ENCODE measurements at regions not wholly inside any gene's neighbourhood (a gene's known extent, or its start where the extent isn't known, plus 50 kb on each side); places are given as distances from the start of the nearest gene placed in this dataset.
"Not testable (repeated sequence)": the region's sequence is repeated elsewhere in the genome, so short reads cannot be mapped to it uniquely, and the experiment has no call there.

DNA sequence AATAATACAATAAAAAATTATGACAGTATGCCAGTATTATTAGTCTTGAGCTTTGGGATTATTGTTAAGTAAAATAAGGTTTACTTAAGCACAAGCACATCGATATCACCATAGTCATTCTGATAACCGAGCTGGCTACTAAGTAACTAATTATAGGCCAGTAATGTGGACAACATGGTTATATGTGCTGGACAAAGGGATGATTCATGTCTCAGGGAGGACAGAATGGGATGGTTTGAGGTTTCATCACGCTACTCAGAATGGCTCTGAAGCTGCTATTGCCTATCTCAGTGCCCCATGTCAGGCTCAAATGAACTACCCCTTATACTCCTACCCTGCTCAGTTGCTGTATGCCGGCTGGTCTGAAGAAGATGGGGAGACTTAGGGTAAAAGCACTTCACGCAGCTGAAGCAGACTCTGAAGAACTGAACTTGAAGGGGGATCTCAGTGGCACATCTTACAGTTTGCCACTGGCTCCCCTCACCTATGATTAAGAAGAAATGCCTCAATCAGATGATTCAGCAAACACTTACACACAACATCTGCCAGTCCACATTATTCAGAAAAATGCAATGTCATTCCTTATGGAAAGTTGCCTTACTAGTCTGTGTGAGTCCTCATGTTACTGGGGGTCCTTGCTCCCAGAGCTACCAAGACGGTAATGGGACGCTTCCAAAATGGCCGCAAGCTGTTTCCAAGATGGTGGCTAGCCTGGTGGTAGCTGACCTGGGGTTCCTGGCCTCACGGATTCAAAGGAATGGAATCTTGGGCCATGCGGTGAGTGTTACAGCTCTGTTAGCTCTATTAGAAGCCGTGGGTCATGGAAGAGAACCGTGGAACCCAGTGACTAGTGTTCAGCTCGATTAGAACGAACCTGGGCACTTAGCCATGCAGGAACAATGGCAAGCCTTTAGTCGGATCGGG is 1098.6 kb downstream of the TAF11L14 start:
- Mint-ChIP-seq H3K27ac (no peak overlapping the region), H3K4me3 (no peak overlapping the region), H3K9me3 (peaks cover 0 to 2% of the 10 kb centered on the region in 2 donors), H3K4me1 (ENCODE audit: low read depth) (peaks cover 10% of the 10 kb centered on the region), H3K36me3 (ENCODE audit: insufficient read depth in 2 of 2) (peaks cover 2 to 15% of the 10 kb centered on the region in 2 donors), H3K27me3 (ENCODE audit: low read depth) (no peaks in the 10 kb centered on the region)
- ATAC-seq (replicated peaks in 1 of 2) (no peak), DNase-seq (no peak)

DNA sequence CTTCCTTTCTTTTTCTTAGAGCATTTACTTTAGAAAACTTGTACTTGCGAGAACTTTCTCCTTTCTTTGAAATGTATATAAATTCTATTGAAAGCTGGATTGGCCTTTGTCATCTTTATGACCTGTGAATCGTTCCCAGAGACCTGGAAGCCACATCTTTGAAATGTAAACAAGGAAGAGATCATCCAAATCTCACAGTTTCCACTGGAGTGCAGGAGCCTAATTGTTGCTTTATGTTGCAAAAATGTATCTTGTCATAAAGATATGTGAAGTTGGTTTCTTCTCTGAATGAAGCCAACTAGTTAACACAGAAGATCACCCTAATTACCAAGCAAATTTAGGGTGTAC is 1101.8 kb downstream of the TAF11L14 start:
- Mint-ChIP-seq H3K27ac (no peak overlapping the region), H3K9me3 (peaks cover 0 to 2% of the 10 kb centered on the region in 2 donors), H3K4me3 (no peak overlapping the region), H3K4me1 (ENCODE audit: low read depth) (peaks cover 19% of the 10 kb centered on the region), H3K36me3 (ENCODE audit: insufficient read depth in 2 of 2) (peaks cover 0 to 16% of the 10 kb centered on the region in 2 donors), H3K27me3 (ENCODE audit: low read depth) (no peaks in the 10 kb centered on the region)
- no peak for ATAC-seq (replicated peaks in 1 of 2)
- no peak for DNase-seq

DNA sequence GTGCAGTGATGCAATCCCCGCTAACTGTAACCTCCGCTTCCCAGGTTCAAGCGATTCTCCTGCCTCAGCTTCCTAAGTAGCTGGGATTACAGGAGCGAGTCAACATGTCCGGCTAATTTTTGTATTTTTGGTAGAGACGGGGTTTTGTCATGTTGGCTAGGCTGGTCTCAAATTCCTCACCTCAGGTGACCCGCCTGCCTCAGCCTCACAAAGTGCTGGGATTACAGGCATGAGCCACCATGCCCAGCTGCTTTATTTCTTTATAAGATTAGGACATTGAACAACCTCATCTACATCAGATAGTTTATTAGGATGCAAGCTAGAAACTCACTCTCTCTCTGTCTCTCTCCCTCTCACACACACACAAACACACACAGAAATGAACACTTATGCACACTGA is 1102.5 kb downstream of the TAF11L14 start:
- Mint-ChIP-seq H3K4me1 (ENCODE audit: low read depth) (peaks cover 23% of the 10 kb centered on the region), H3K36me3 (ENCODE audit: insufficient read depth in 2 of 2) (peaks cover 0 to 14% of the 10 kb centered on the region in 2 donors)
- DNase-seq; H3K4me3 Mint-ChIP-seq; H3K27me3 Mint-ChIP-seq (ENCODE audit: low read depth); ATAC-seq (replicated peaks in 1 of 2); H3K9me3 Mint-ChIP-seq; H3K27ac Mint-ChIP-seq: not testable (repeated sequence)

DNA sequence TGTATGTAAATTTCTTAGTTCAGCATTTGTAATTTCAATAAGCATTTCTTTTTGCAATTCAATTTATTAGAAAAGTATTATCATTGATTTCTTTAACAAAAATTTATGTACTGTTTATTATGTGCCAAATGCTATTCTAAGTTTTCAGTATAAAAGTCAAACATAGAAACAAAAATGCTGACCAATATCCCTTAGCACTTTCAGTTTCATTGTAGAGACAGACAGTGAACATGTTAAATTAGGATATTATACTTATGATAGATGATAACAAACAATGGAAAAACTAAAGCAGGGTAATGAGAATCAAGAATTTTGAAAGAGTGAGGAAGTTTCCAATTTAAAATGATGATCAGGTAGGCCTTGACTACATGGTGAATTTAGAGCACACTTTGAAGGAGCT is 1106.0 kb downstream of the TAF11L14 start:
- peaks cover 52% of the 10 kb centered on the region for H3K4me1 Mint-ChIP-seq (ENCODE audit: low read depth)
- ATAC-seq (replicated peaks in 1 of 2) = no peak

DNA sequence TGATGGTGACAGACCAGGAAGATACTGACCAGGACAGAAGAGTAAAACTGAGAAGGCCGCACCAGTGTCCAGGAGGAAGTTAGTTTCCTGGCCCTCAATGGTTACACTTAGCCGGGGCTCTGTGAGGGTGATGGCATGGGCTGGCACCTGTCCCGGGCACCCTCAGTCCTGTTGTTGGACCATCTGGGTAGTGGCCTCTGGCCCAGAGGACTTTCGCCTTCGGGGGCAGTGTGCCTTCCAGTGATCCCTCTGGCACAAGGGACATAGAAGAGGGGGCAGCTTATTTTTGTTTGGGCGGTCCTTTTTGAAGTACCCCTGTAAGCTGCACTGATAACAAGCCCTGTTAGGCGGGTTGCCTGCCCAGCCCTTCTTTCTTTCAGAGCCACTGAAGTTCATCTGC is 1108.6 kb downstream of the TAF11L14 start:
- Mint-ChIP-seq H3K27me3 (ENCODE audit: low read depth) (no peaks in the 10 kb centered on the region), H3K4me3 (peak overlapping the region in 1 of 2 donors; percentile 1), H3K36me3 (ENCODE audit: insufficient read depth in 2 of 2) (peaks cover 6 to 8% of the 10 kb centered on the region in 2 donors), H3K27ac (no peak overlapping the region), H3K4me1 (ENCODE audit: low read depth) (peaks cover 50% of the 10 kb centered on the region), H3K9me3 (no peaks in the 10 kb centered on the region)
- ATAC-seq (replicated peaks in 1 of 2) (no peak), DNase-seq (no peak)

More for the DNA sequence above, 1106.0 kb downstream of the TAF11L14 start:
- H3K27ac Mint-ChIP-seq = no peak overlapping the region
- no peaks in the 10 kb centered on the region for H3K27me3 Mint-ChIP-seq (ENCODE audit: low read depth)
- no peak for DNase-seq
- H3K36me3 Mint-ChIP-seq (ENCODE audit: insufficient read depth in 2 of 2) = peaks cover 3 to 6% of the 10 kb centered on the region in 2 donors
- no peaks in the 10 kb centered on the region for H3K9me3 Mint-ChIP-seq
- H3K4me3 Mint-ChIP-seq = peak overlapping the region in 1 of 2 donors; percentile 72

DNA sequence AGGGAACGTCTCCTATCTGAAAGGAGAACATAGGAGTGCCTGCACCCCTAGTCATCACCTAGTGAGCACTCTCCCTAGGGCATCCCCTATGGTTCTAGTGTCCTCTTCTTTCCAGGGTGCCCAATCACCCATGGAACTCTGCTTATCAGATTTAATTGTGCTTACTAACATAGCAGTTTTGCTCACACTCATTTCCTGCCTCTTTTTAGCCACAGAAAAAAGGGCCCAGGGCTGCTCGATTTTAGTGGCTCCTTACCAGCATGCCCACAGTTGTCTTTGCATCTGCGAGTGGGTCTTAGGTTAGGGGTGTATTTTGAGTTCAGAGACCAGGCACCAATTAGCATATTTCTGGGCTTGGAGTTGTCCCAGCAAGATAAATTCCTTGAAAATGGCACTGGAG is 1110.2 kb downstream of the TAF11L14 start:
- Mint-ChIP-seq H3K9me3 (no peaks in the 10 kb centered on the region), H3K27ac (peak overlapping the region; percentile 86), H3K4me3 (peak overlapping the region; percentile 86 to 91), H3K27me3 (ENCODE audit: low read depth) (no peaks in the 10 kb centered on the region), H3K4me1 (ENCODE audit: low read depth) (peaks cover 57% of the 10 kb centered on the region), H3K36me3 (ENCODE audit: insufficient read depth in 2 of 2) (peaks cover 3 to 8% of the 10 kb centered on the region in 2 donors)
- DNase-seq = peak; percentile 37 to 45
- peak; percentile 56 to 74 for ATAC-seq (replicated peaks in 1 of 2)

DNA sequence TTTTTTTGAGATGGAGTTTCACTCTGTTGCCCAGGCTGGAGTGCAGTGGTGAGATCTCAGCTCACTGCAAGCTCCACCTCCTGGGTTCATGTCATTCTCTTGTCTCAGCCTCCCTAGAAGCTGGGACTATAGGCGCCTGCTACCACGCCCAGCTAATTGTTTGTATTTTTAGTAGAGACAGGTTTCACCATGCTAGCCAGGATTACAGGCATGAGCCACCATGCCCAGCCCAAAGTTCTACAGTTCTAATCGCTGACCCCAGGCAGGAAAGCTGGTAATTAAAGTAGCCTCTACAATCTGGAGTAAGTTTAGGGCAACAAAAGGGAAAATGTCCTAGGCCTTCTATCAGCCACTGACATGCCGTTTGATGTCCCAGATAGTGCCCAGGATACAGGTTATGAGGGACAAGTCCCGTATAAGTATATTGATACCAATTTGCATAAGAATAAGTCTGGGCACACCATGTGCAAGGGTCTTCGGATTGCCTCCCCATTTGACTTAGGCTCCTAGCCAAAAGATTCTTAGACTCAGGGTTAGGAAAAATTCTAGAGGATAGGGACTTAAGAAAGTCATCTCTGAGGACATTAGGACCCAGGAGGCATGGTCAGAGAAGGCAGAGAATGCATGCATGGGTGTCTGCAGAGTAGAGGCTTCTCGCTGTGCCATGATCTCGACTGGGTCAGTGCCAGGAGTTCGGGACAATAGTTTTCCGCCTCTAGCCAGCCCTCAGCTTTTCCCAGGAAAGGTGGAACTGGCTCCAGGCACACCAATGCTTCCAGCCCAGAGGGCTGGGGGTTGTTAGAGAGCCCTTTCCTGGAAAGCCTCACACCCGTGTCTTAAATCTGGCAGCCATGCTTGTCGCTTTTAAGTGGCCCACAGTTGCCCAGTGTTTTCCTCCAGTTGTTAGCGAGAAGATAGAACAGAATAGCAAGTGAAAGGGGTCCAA is 1111.1 kb downstream of the TAF11L14 start:
- Mint-ChIP-seq H3K36me3 (ENCODE audit: insufficient read depth in 2 of 2) (peaks cover 3 to 8% of the 10 kb centered on the region in 2 donors), H3K4me3 (peak overlapping the region; percentile 86 to 91), H3K27ac (peak overlapping the region; percentile 86), H3K4me1 (ENCODE audit: low read depth) (peaks cover 64% of the 10 kb centered on the region), H3K9me3 (peaks cover 2 to 3% of the 10 kb centered on the region in 2 donors), H3K27me3 (ENCODE audit: low read depth) (no peaks in the 10 kb centered on the region)
- ATAC-seq (replicated peaks in 1 of 2) (peak; percentile 26 to 42), DNase-seq (peak; percentile 9 to 27)

DNA sequence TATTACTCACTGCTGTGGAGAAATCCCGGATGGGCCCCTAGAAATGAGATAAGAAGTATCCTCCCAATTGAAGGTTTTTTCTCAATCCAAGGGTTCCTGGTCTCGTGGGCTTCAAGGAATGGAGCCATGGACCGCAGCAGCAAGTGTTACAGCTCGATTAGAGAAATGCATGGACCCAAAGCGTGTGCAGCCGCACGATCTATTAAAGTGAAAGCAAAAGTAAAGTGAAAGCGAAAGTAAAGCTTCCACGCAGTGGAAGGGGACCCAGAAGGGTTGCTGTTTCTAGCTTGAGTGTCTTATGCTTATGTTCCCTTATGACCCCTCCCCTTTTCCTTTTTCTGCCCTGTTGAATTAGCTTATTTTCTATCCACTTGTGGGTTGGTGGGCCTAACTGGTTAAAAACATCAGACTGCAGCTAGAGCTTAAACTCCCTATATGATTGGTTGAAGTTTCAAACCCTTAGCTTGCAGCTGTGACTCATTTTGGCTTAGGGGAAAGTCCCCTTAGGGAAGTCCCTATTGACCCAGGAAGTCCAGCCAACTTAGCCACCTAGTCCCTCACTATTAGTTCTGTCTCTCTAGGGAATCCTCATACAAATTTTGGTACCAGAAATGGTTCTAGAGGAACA is 1111.8 kb downstream of the TAF11L14 start:
- peaks cover 3 to 8% of the 10 kb centered on the region in 2 donors for H3K36me3 Mint-ChIP-seq (ENCODE audit: insufficient read depth in 2 of 2)
- peak overlapping the region; percentile 86 for H3K27ac Mint-ChIP-seq
- H3K4me3 Mint-ChIP-seq = peak overlapping the region; percentile 86 to 91
- peak; percentile 33 to 45 for DNase-seq
- H3K27me3 Mint-ChIP-seq (ENCODE audit: low read depth) = no peaks in the 10 kb centered on the region
- H3K9me3 Mint-ChIP-seq = peaks cover 2 to 3% of the 10 kb centered on the region in 2 donors
- peaks cover 58% of the 10 kb centered on the region for H3K4me1 Mint-ChIP-seq (ENCODE audit: low read depth)
- peak; percentile 64 to 70 for ATAC-seq (replicated peaks in 1 of 2)

DNA sequence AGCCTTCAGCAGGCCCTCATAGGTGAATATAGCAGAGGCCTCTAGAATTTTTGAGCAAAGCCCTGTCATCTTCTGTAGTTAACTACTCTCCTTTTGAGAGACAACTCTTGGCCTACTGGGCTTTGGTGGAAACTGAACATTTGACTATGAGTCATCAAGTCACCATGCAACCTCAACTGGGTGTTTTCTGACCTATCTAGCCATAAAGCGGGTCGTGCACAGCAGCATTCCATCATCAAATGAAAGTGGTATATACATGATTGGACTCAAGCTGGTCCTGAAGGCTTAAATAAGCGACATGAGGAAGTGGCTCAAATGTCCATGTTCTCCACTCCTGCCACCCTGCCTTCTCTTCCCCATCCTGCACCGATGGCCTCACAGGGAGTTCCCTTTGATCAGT is 1115.5 kb downstream of the TAF11L14 start:
- H3K27me3 Mint-ChIP-seq (ENCODE audit: low read depth) = no peaks in the 10 kb centered on the region
- no peak overlapping the region for H3K27ac Mint-ChIP-seq
- H3K36me3 Mint-ChIP-seq (ENCODE audit: insufficient read depth in 2 of 2) = peaks cover 3% of the 10 kb centered on the region in 2 donors
- peak overlapping the region in 1 of 2 donors; percentile 40 for H3K4me3 Mint-ChIP-seq
- H3K4me1 Mint-ChIP-seq (ENCODE audit: low read depth) = peaks cover 40% of the 10 kb centered on the region
- peak; percentile 47 to 52 for DNase-seq
- ATAC-seq (replicated peaks in 1 of 2) = peak; percentile 72 to 74
- H3K9me3 Mint-ChIP-seq = peaks cover 2 to 3% of the 10 kb centered on the region in 2 donors

DNA sequence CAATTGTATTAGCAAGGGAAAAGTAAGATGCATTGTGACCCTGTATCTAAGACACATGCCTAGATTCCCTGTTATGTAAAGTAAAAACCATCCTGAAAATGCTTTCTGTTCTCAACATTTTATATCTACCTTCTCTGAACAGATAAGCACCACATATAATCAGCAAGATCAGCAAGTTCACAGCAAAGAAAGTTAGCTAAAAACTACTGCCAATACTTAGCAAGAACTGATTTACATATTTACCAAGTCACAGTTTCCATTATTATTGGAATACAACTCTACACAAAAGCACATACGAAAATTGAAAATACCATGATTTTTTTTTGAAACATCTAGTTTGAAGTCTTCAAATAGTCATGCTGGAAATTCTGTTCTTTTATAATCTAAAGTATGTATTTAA is 1118.1 kb downstream of the TAF11L14 start:
- ATAC-seq (replicated peaks in 1 of 2) (no peak), DNase-seq (no peak)
- Mint-ChIP-seq H3K27me3 (ENCODE audit: low read depth) (no peaks in the 10 kb centered on the region), H3K4me3 (peak overlapping the region; percentile 0 to 47), H3K27ac (peak overlapping the region; percentile 9), H3K36me3 (ENCODE audit: insufficient read depth in 2 of 2) (peaks cover 0 to 2% of the 10 kb centered on the region in 2 donors), H3K9me3 (peaks cover 2 to 3% of the 10 kb centered on the region in 2 donors), H3K4me1 (ENCODE audit: low read depth) (peaks cover 32% of the 10 kb centered on the region)

DNA sequence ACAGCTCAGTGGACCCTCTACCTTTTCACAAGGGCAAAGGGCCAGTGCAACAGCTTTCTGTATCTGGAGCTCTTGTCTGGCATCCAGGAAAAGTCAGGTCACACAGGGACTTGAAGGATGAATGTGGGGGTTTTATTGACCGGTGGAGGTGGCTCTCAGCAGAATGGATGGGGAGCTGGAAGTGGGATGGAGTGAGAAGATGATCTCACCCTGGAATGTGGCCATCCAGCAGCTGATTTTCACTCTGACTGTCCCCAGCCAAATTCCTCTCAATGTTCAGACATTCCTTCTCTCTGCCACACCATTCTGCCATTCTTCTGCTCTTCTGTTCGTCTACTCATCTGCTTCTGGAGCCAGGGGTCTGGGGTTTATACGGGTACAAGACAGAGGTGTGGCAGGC is 1119.9 kb downstream of the TAF11L14 start:
- no peak for DNase-seq
- no peaks in the 10 kb centered on the region for H3K36me3 Mint-ChIP-seq (ENCODE audit: insufficient read depth in 2 of 2)
- ATAC-seq (replicated peaks in 1 of 2) = no peak
- peaks cover 23% of the 10 kb centered on the region for H3K4me1 Mint-ChIP-seq (ENCODE audit: low read depth)
- H3K9me3 Mint-ChIP-seq = peaks cover 2 to 3% of the 10 kb centered on the region in 2 donors
- H3K4me3 Mint-ChIP-seq = no peak overlapping the region
- no peak overlapping the region for H3K27ac Mint-ChIP-seq
- no peaks in the 10 kb centered on the region for H3K27me3 Mint-ChIP-seq (ENCODE audit: low read depth)

DNA sequence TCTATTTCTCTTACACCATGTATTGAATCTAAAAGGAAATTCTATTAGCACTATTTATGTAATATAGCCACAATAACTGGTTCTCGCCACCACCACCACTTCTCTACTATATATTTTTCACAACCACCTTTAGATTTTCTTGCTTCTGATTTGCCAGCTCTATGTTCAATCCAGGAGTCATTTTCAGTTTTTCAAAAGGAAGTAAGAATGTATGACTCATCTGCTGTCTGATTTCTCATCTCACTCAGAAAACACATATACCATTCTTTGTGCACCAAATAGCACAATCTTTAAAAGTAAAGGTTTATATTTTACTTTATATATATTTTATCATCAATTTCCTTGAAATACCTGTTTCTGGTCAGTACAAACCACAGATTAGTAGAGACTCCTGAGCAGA is 1127.5 kb downstream of the TAF11L14 start:
- H3K9me3 Mint-ChIP-seq = peaks cover 0 to 2% of the 10 kb centered on the region in 2 donors
- DNase-seq = no peak
- no peaks in the 10 kb centered on the region for H3K27me3 Mint-ChIP-seq (ENCODE audit: low read depth)
- peak; percentile 75 to 77 for ATAC-seq (replicated peaks in 1 of 2)
- H3K27ac Mint-ChIP-seq = peak overlapping the region; percentile 42
- peak overlapping the region in 1 of 2 donors; percentile 2 for H3K4me3 Mint-ChIP-seq
- H3K36me3 Mint-ChIP-seq (ENCODE audit: insufficient read depth in 2 of 2) = no peaks in the 10 kb centered on the region
- peaks cover 6% of the 10 kb centered on the region for H3K4me1 Mint-ChIP-seq (ENCODE audit: low read depth)

All from activated T-cell treated with anti-CD3 and anti-CD28 coated beads, Interleukin-2, amount 50 U/mL, for 72 hours (primary cell).